ENCODE measurements at regions not wholly inside any gene's neighbourhood (a gene's known extent, or its start where the extent isn't known, plus 50 kb on each side); places are given as distances from the start of the nearest gene placed in this dataset.

DNA sequence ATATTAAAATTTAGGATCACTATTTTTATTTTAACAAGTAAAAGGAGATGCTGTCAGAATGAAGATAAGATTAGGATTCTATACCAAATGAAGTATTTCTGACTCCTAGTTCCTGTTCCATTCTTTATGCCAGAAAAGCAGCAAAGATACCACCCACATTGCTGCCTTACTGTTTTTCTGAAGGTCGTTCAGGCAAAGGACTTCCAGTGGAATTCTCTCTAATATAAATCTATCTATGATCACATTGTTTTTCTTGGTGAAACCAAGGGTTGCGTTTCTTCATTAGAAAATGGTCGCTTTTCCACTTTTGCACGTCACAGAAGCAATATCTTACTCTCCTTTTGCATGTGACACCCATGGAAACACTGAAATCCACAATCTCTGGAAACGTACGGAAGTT lies 594.8 kb upstream of the ADGRL2 start:
- no peak overlapping the region for H3K27ac ChIP-seq (replicated peaks)
- H3K4me3 ChIP-seq (replicated peaks; ENCODE audit: insufficient read depth, low read length): no peak overlapping the region
- DNase-seq (ENCODE audit: low read depth in 1 of 2, low spot score in 1 of 2): no peak
- no peaks in the 10 kb centered on the region for H3K27me3 ChIP-seq (ENCODE audit: insufficient read depth, poor library complexity, severe bottlenecking)
- TF ChIP-seq GABPA (IDR thresholded peaks at IDR 0.05; ENCODE audit: low read depth) (no peak), POLR2AphosphoS5 (IDR thresholded peaks at IDR 0.05; ENCODE audit: low read depth) (no peak), SPI1 (IDR thresholded peaks at IDR 0.05; ENCODE audit: borderline replicate concordance, low read depth) (no peak)
- TF ChIP-seq, protein P1, sequence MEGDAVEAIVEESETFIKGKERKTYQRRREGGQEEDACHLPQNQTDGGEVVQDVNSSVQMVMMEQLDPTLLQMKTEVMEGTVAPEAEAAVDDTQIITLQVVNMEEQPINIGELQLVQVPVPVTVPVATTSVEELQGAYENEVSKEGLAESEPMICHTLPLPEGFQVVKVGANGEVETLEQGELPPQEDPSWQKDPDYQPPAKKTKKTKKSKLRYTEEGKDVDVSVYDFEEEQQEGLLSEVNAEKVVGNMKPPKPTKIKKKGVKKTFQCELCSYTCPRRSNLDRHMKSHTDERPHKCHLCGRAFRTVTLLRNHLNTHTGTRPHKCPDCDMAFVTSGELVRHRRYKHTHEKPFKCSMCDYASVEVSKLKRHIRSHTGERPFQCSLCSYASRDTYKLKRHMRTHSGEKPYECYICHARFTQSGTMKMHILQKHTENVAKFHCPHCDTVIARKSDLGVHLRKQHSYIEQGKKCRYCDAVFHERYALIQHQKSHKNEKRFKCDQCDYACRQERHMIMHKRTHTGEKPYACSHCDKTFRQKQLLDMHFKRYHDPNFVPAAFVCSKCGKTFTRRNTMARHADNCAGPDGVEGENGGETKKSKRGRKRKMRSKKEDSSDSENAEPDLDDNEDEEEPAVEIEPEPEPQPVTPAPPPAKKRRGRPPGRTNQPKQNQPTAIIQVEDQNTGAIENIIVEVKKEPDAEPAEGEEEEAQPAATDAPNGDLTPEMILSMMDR (IDR thresholded peaks at IDR 0.05; ENCODE audit: insufficient read depth, low read length): no peak
- TF ChIP-seq, protein P2, sequence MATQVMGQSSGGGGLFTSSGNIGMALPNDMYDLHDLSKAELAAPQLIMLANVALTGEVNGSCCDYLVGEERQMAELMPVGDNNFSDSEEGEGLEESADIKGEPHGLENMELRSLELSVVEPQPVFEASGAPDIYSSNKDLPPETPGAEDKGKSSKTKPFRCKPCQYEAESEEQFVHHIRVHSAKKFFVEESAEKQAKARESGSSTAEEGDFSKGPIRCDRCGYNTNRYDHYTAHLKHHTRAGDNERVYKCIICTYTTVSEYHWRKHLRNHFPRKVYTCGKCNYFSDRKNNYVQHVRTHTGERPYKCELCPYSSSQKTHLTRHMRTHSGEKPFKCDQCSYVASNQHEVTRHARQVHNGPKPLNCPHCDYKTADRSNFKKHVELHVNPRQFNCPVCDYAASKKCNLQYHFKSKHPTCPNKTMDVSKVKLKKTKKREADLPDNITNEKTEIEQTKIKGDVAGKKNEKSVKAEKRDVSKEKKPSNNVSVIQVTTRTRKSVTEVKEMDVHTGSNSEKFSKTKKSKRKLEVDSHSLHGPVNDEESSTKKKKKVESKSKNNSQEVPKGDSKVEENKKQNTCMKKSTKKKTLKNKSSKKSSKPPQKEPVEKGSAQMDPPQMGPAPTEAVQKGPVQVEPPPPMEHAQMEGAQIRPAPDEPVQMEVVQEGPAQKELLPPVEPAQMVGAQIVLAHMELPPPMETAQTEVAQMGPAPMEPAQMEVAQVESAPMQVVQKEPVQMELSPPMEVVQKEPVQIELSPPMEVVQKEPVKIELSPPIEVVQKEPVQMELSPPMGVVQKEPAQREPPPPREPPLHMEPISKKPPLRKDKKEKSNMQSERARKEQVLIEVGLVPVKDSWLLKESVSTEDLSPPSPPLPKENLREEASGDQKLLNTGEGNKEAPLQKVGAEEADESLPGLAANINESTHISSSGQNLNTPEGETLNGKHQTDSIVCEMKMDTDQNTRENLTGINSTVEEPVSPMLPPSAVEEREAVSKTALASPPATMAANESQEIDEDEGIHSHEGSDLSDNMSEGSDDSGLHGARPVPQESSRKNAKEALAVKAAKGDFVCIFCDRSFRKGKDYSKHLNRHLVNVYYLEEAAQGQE (IDR thresholded peaks at IDR 0.05; ENCODE audit: insufficient replicate concordance, low read depth): no peak

DNA sequence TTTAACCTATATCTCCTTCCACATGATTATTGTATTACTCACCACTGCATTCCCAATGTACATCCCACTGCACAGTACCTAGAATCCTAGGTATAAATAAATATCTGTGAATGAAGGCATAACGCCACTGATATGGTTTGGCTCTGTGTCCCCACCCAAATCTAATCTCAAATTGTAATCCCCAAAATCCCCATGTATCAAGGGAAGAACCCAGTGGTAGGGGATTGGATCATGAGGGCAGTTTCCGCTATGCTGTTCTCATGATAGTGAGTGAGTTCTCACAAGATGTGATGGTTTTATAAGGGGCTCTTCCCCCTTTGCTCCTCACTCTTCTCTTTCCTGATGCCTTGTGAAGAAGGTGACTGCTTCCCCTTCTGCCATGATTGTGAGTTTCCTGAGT lies 599.0 kb upstream of the ADGRL2 start:
- TF ChIP-seq, protein P2 (IDR thresholded peaks at IDR 0.05; ENCODE audit: insufficient replicate concordance, low read depth): no peak
- no peak for TF ChIP-seq POLR2AphosphoS5 (IDR thresholded peaks at IDR 0.05; ENCODE audit: low read depth)
- no peak for TF ChIP-seq SPI1 (IDR thresholded peaks at IDR 0.05; ENCODE audit: borderline replicate concordance, low read depth)
- Histone ChIP-seq H3K27ac (replicated peaks) (no peak overlapping the region), H3K4me3 (replicated peaks; ENCODE audit: insufficient read depth, low read length) (no peak overlapping the region), H3K27me3 (ENCODE audit: insufficient read depth, poor library complexity, severe bottlenecking) (no peaks in the 10 kb centered on the region)
- DNase-seq (ENCODE audit: low read depth in 1 of 2, low spot score in 1 of 2): no peak

DNA sequence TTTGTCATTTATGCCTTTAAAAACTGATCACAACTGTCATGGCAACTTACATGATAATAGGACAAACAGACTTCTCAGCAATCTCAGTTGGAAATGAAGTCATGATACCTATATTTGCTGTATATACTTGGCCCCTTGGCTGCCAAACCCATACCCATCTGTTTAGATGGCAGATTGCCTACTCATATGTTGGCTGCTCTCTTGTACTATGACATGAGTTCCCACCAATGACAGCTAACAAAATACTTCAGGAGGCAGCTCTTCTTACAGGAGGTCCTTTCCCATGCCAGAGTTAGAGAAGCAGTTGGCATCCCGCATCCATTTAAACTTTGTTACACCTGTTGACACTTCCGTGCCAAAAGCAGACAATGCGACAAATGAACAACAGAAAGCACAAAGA lies 603.1 kb upstream of the ADGRL2 start:
- TF ChIP-seq POLR2AphosphoS5 (IDR thresholded peaks at IDR 0.05; ENCODE audit: low read depth): no peak
- TF ChIP-seq GABPA (IDR thresholded peaks at IDR 0.05; ENCODE audit: low read depth): no peak
- TF ChIP-seq, protein P2 (IDR thresholded peaks at IDR 0.05; ENCODE audit: insufficient replicate concordance, low read depth): no peak
- TF ChIP-seq, protein P1 (IDR thresholded peaks at IDR 0.05; ENCODE audit: insufficient read depth, low read length): no peak
- TF ChIP-seq SPI1 (IDR thresholded peaks at IDR 0.05; ENCODE audit: borderline replicate concordance, low read depth): no peak
- Histone ChIP-seq H3K27ac (replicated peaks) (no peak overlapping the region), H3K27me3 (ENCODE audit: insufficient read depth, poor library complexity, severe bottlenecking) (no peaks in the 10 kb centered on the region), H3K4me3 (replicated peaks; ENCODE audit: insufficient read depth, low read length) (no peak overlapping the region)
- no peak for DNase-seq (ENCODE audit: low read depth in 1 of 2, low spot score in 1 of 2)
